Common myeloid progenitor, CD34-positive (primary cell): ENCODE measurements at regions not wholly inside any gene's neighbourhood (a gene's known extent, or its start where the extent isn't known, plus 50 kb on each side); places are given as distances from the start of the nearest gene placed in this dataset.
A peak's percentile ranks its signal among the peaks of the same experiment; 100 is the strongest.

Experiments used
- CTCF ChIA-PET: fragments of 350-600 bp; sonication (Branson Sonifier 250); formaldehyde crosslinking; loops from one replicate; lab custom pipeline; 2021; ENCODE audit warnings: antibody characterized with exemption; lab: Charles Lee
- POLR2A ChIA-PET: fragments of 350-600 bp; sonication (Branson Sonifier 250); formaldehyde crosslinking; loops from one replicate; lab custom pipeline; 2021; ENCODE audit warnings: antibody characterized with exemption; lab: Charles Lee
- DNase-seq, 3 donors: peaks; one replicate each; pipeline versions ENCODE4 v3.0.0 to v3.0.0-alpha.2; 2013
- H3K27ac ChIP-seq, 2 experiments: 1 replicate in 1 of 2; 2 replicates in 1 of 2; pipeline ENCODE4 v1.7.0; 2013; ENCODE audit warnings: inconsistent platforms in 2 of 2, low read length in 2 of 2, mild to moderate bottlenecking in 2 of 2, low read depth in 1 of 2, moderate library complexity in 1 of 2; ENCODE audit not compliant: severe bottlenecking in 2 of 2, insufficient read depth in 1 of 2, poor library complexity in 1 of 2
- H3K27me3 ChIP-seq, 5 experiments: replicated peaks in 2 of 5; 1 replicate in 3 of 5; 2 replicates in 2 of 5; pipeline versions ENCODE4 v1.6.1 to v1.7.0; 2013; ENCODE audit warnings: low read length in 4 of 5, mild to moderate bottlenecking in 2 of 5, moderate library complexity in 2 of 5, inconsistent platforms in 1 of 5; ENCODE audit not compliant: insufficient read depth in 5 of 5, control insufficient read depth in 4 of 5
- H3K36me3 ChIP-seq, 4 experiments: 1 replicate in 2 of 4; 2 replicates in 2 of 4; pipeline versions ENCODE4 v1.6.1 to v1.7.0; 2013; ENCODE audit warnings: low read length in 3 of 4, control low read depth in 1 of 4, mild to moderate bottlenecking in 1 of 4; ENCODE audit not compliant: control insufficient read depth in 4 of 4, insufficient read depth in 4 of 4
- H3K4me1 ChIP-seq, 4 experiments: 1 replicate in 3 of 4; 2 replicates in 1 of 4; pipeline versions ENCODE4 v1.6.1 to v1.7.1; 2013; ENCODE audit warnings: low read length in 3 of 4, mild to moderate bottlenecking in 3 of 4, control low read depth in 1 of 4, inconsistent platforms in 1 of 4, moderate library complexity in 1 of 4; ENCODE audit not compliant: control insufficient read depth in 4 of 4, insufficient read depth in 4 of 4; ENCODE audit errors: control extremely low read depth in 1 of 4
- H3K4me3 ChIP-seq, 7 experiments: 1 replicate in 4 of 7; 2 replicates in 3 of 7; pipeline versions ENCODE4 v1.5.1 to v1.7.0; 2013; ENCODE audit warnings: mild to moderate bottlenecking in 7 of 7, low read length in 6 of 7, moderate library complexity in 6 of 7, inconsistent platforms in 2 of 7, low read depth in 2 of 7, control low read depth in 1 of 7; ENCODE audit not compliant: insufficient read depth in 4 of 7, control insufficient read depth in 1 of 7; ENCODE audit errors: extremely low read depth in 1 of 7
- H3K9me3 ChIP-seq, 5 experiments: 1 replicate in 4 of 5; 2 replicates in 1 of 5; pipeline versions ENCODE4 v1.6.1 to v1.7.1; 2013; ENCODE audit warnings: low read length in 4 of 5, mild to moderate bottlenecking in 2 of 5, inconsistent platforms in 1 of 5, low read depth in 1 of 5, moderate library complexity in 1 of 5; ENCODE audit not compliant: control insufficient read depth in 4 of 5, insufficient read depth in 2 of 5; ENCODE audit errors: control extremely low read depth in 1 of 5
- WGBS: methylation state at CpG from one replicate; pipeline ENCODE4 v1.1.5; 2013; ENCODE audit not compliant: insufficient coverage; 5-methylcytosine and 5-hydroxymethylcytosine counted together

GRCh38 chr13:78176880-78177279 lies 258.2 kb upstream of the EDNRB start:
- ChIA-PET POLR2A (no interaction called here), CTCF (no interaction called here)
- no peaks in the 10 kb centered on the region for H3K9me3 ChIP-seq
- no peak overlapping the region for H3K4me3 ChIP-seq
- no peak overlapping the region for H3K27ac ChIP-seq
- H3K27me3 ChIP-seq: no peaks in the 10 kb centered on the region
- no peaks in the 10 kb centered on the region for H3K4me1 ChIP-seq
- no peak for DNase-seq
- 88% methylated on average over 2 of the region's 2 CpGs for WGBS
- no peaks in the 10 kb centered on the region for H3K36me3 ChIP-seq

DNA sequence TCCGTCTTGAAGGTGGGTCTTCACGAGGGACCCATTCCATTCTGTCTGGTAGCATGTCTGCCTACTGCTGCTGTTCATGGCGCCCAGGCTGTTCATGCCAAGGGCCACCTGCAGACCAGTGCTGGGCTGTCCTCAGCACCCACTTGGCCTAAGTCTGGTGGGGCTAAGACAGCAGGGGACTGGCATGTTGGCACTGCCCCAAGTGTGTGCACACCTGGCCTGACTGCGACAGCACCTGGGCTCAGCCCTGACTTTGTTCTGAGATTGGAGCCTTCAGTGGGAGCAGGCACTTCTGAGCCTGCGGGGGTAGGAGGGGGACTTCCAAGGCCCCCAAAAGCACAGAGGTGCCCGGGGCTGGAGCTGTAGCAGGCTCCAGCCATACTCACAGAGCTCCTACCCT lies 250.8 kb upstream of the EDNRB start:
- CTCF ChIA-PET: no interaction called here
- DNase-seq: no peak
- H3K36me3 ChIP-seq: no peaks in the 10 kb centered on the region
- POLR2A ChIA-PET: no interaction called here
- H3K4me3 ChIP-seq: no peak overlapping the region
- 98% methylated on average over 6 of the region's 6 CpGs for WGBS
- H3K4me1 ChIP-seq: no peaks in the 10 kb centered on the region
- H3K27ac ChIP-seq: no peak overlapping the region
- H3K9me3 ChIP-seq: peaks cover 0 to 14% (median 8%) of the 10 kb centered on the region in 5 experiments
- H3K27me3 ChIP-seq: no peaks in the 10 kb centered on the region

- POLR2A ChIA-PET: no interaction called here
- Histone ChIP-seq H3K27me3 (no peaks in the 10 kb centered on the region), H3K4me1 (no peaks in the 10 kb centered on the region), H3K36me3 (no peaks in the 10 kb centered on the region), H3K9me3 (peaks cover 0 to 14% (median 8%) of the 10 kb centered on the region in 5 experiments), H3K4me3 (no peak overlapping the region), H3K27ac (no peak overlapping the region)
- CTCF ChIA-PET: no interaction called here
- DNase-seq: no peak
- WGBS: 85% methylated on average over 4 of the region's 4 CpGs
These were observed 250.3 kb upstream of the EDNRB start for GRCh38 chr13:78168981-78169380.

DNA sequence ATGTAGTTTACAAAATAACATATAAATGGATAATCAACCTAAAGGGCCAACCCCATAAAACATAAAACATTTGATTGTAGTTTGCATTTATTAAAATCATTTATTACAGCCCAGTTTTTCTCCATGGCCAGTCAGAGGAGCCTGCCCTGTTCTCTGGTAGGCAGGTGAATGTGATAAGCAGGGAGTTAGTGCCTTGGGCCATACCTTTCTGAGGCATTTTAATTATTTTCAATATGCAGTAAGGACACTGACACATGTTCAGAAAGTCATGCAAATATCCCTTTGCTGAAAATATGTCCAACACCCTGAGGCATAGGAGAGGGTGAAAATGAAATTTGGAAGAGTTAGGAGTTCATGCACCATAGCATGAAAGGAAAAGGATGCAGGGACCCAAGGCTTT lies 242.6 kb upstream of the EDNRB start:
- ChIA-PET POLR2A (no interaction called here), CTCF (no interaction called here)
- DNase-seq: no peak
- H3K27me3 ChIP-seq: no peaks in the 10 kb centered on the region
- H3K4me3 ChIP-seq: no peak overlapping the region
- no peak overlapping the region for H3K27ac ChIP-seq
- H3K36me3 ChIP-seq: no peaks in the 10 kb centered on the region
- H3K4me1 ChIP-seq: peaks cover 4 to 22% (median 9%) of the 10 kb centered on the region in 4 experiments
- no peaks in the 10 kb centered on the region for H3K9me3 ChIP-seq

DNA sequence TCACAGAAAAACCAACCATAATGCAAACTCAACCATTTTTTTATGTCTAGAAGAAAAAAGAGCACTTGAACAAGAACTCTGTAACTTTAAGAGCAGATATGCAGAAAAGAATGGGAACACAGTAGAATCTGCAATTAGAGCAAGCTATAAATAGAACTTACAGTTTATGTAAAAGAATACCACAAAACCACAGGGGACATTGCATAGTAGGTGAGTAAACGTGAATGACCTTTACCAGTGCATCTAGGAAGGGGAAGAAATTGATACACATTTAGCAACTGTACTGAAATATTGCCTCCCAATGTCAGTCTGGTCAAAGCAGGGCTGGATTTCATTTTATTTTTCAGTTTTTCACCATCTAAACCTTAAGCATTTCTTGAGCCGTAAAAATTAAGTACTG lies 242.2 kb upstream of the EDNRB start:
- Histone ChIP-seq H3K4me3 (no peak overlapping the region), H3K4me1 (peaks cover 4 to 22% (median 9%) of the 10 kb centered on the region in 4 experiments), H3K9me3 (no peaks in the 10 kb centered on the region), H3K27ac (no peak overlapping the region), H3K36me3 (no peaks in the 10 kb centered on the region), H3K27me3 (no peaks in the 10 kb centered on the region)
- WGBS: 0% methylated on average over 1 of the region's 2 CpGs
- CTCF ChIA-PET: no interaction called here
- POLR2A ChIA-PET: no interaction called here
- peak in 2 of 3 donors; percentile 57 to 65 for DNase-seq

GRCh38 chr13:78152415-78152814 lies 233.8 kb upstream of the EDNRB start:
- no peak for DNase-seq
- 100% methylated on average over 2 of the region's 2 CpGs for WGBS

GRCh38 chr13:78147905-78148304 lies 229.3 kb upstream of the EDNRB start:
- Histone ChIP-seq H3K27me3 (no peaks in the 10 kb centered on the region), H3K36me3 (no peaks in the 10 kb centered on the region), H3K27ac (no peak overlapping the region), H3K4me1 (no peaks in the 10 kb centered on the region), H3K4me3 (no peak overlapping the region), H3K9me3 (peaks cover 0 to 1% (median 0%) of the 10 kb centered on the region in 5 experiments)
- DNase-seq: no peak
- POLR2A ChIA-PET: interaction anchor here (0.5 kb wide), 1 partner anchor 73 kb away, joined by 4 read pairs; no protein-coding TSS in a partner anchor
- CTCF ChIA-PET: interaction anchor here (1.5 kb wide), 1 partner anchor 17 kb away, joined by 4 read pairs; no protein-coding TSS in a partner anchor

More at GRCh38 chr13:78152415-78152814, 233.8 kb upstream of the EDNRB start:
- Histone ChIP-seq H3K4me1 (no peaks in the 10 kb centered on the region), H3K9me3 (peaks cover 0 to 3% (median 0%) of the 10 kb centered on the region in 5 experiments), H3K36me3 (no peaks in the 10 kb centered on the region), H3K27ac (no peak overlapping the region), H3K4me3 (no peak overlapping the region), H3K27me3 (no peaks in the 10 kb centered on the region)
- POLR2A ChIA-PET: no interaction called here
- CTCF ChIA-PET: interaction anchor here (0.6 kb wide), 1 partner anchor 13 kb away, joined by 4 read pairs; no protein-coding TSS in a partner anchor
